ENCODE measurements at regions not wholly inside any gene's neighbourhood (a gene's known extent, or its start where the extent isn't known, plus 50 kb on each side); places are given as distances from the start of the nearest gene placed in this dataset.

GRCh38 chr10:131649617-131650016 lies 251.2 kb upstream of the PPP2R2D start:
- peaks cover 19% of the 10 kb centered on the region for H3K27me3 ChIP-seq (ENCODE audit: control insufficient read depth, insufficient read depth, low read length)
- WGBS (ENCODE audit: insufficient coverage, low lambda C conversion rate): 100% methylated on average over 2 of the region's 6 CpGs
- H3K4me3 ChIP-seq (ENCODE audit: low read length): no peak overlapping the region
- DNase-seq: no peak
- H3K36me3 ChIP-seq (ENCODE audit: control insufficient read depth, insufficient read depth, low read length): no peaks in the 10 kb centered on the region
- H3K27ac ChIP-seq (ENCODE audit: low read length): no peak overlapping the region
- H3K9me3 ChIP-seq (ENCODE audit: control insufficient read depth, low read depth, low read length): no peaks in the 10 kb centered on the region
- H3K4me1 ChIP-seq (ENCODE audit: control insufficient read depth, insufficient read depth, low read length): no peaks in the 10 kb centered on the region

DNA sequence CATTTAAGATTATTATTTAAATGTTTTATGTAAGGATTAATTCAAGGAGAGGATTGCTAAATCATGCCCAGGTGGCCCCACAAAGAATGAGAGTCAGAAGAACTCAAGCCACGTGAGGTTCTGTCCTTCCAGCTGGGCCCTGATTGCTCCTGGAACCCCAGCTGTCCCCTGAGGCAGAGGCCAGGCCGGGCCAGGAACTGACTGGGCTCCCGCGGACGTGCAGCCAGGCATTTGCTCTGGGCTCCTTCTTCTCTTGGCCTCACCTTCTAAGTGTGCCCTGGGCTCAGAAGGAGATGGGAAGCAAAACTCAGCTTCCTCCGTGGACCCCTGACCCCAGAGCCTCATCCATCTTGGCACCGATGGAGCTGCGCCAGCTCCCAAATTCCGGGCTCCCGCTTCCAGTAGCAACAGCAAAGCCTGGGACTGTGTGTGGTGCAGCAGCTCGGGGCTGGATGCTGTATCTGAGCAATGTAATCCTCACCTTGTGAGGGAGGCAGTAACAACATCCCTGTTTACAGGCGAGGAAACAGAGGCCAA lies 250.6 kb upstream of the PPP2R2D start:
- Histone ChIP-seq H3K9me3 (ENCODE audit: control insufficient read depth, low read depth, low read length) (no peaks in the 10 kb centered on the region), H3K27me3 (ENCODE audit: control insufficient read depth, insufficient read depth, low read length) (peaks cover 19% of the 10 kb centered on the region), H3K4me3 (ENCODE audit: low read length) (no peak overlapping the region), H3K36me3 (ENCODE audit: control insufficient read depth, insufficient read depth, low read length) (no peaks in the 10 kb centered on the region), H3K27ac (ENCODE audit: low read length) (no peak overlapping the region), H3K4me1 (ENCODE audit: control insufficient read depth, insufficient read depth, low read length) (no peaks in the 10 kb centered on the region)
- WGBS (ENCODE audit: insufficient coverage, low lambda C conversion rate): no CpG with 5 or more reads among the region's 12 CpGs
- DNase-seq: no peak

- no CpG with 5 or more reads among the region's 23 CpGs for WGBS (ENCODE audit: insufficient coverage, low lambda C conversion rate)
- no peak for DNase-seq
- no peaks in the 10 kb centered on the region for H3K4me1 ChIP-seq (ENCODE audit: control insufficient read depth, insufficient read depth, low read length)
- no peak overlapping the region for H3K27ac ChIP-seq (ENCODE audit: low read length)
- H3K36me3 ChIP-seq (ENCODE audit: control insufficient read depth, insufficient read depth, low read length): no peaks in the 10 kb centered on the region
- H3K4me3 ChIP-seq (ENCODE audit: low read length): no peak overlapping the region
- H3K9me3 ChIP-seq (ENCODE audit: control insufficient read depth, low read depth, low read length): no peaks in the 10 kb centered on the region
- peaks cover 19% of the 10 kb centered on the region for H3K27me3 ChIP-seq (ENCODE audit: control insufficient read depth, insufficient read depth, low read length)
These were observed 249.8 kb upstream of the PPP2R2D start for GRCh38 chr10:131650771-131651673.

DNA sequence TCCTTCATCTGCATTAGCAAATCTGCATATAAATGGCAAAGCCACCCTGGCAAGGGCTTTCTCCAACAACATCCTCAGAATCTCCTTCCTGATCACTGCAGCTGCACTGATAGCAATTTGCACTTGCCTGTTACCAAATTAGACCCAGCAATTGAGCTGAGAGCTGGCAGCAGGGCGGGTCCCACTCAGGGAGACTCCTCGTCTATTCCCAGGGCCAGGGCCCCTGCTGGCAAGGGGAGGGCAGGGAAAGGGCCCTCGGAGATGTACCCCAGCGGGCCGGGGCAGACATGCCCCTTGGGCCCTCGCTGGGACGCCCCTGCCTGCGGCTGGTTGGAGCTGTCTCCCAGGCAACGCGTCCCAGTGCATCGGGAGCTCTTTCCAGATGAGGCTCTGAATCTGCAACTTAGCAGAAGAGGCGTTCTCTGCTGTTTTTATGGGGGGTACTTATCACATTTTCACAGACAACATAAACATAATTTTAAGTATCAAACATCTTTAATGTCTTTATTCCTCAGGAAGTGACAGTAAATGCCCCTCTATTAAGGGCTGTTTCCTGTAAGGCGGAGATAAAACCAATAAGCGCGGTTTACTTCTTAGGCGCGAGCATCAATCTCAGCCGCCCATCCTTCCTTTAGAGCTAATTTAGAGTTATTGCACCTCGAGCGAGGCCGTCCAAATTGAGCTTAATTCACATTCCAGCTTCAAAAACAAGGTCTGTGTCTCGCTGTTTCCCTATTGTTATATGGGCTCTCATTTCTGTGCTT lies 249.0 kb upstream of the PPP2R2D start:
- no peak for DNase-seq
- no peak overlapping the region for H3K4me3 ChIP-seq (ENCODE audit: low read length)

DNA sequence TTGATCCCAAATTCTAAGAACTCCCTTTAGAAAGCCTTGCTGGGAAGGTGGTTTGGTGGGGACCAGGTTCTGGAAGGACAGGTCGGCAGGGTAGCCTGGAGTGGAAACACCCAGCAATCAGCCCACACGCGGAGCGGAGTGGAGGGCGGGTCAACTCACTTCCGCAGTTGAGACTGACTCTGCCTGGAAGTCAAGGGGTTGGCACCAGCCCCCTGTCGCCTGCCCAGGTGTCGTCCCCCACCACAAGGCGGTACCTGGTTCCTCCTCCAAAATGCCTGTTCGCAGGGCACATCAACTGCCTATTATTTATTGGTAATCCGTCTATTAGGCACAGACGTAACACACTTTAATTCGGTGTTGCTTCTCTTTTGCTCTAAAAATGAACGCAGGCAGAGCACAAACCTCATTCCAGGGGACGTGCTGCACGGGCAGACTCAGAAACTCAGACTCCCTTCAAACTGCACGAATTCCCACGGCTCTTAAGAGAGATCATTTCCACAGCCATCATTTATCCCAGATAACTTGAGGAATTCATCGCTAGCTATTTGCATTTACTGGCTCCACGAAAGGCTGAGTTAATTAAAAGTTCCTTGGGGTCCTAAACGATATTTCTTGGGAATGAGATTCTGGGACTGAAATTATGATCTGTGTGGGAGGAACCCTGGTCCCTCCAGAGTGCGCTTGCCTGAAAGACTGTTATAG lies 248.2 kb upstream of the PPP2R2D start:
- Histone ChIP-seq H3K9me3 (ENCODE audit: control insufficient read depth, low read depth, low read length) (no peaks in the 10 kb centered on the region), H3K36me3 (ENCODE audit: control insufficient read depth, insufficient read depth, low read length) (no peaks in the 10 kb centered on the region), H3K27me3 (ENCODE audit: control insufficient read depth, insufficient read depth, low read length) (peaks cover 19% of the 10 kb centered on the region), H3K4me1 (ENCODE audit: control insufficient read depth, insufficient read depth, low read length) (no peaks in the 10 kb centered on the region), H3K27ac (ENCODE audit: low read length) (no peak overlapping the region), H3K4me3 (ENCODE audit: low read length) (no peak overlapping the region)
- 78% methylated on average over 8 of the region's 22 CpGs for WGBS (ENCODE audit: insufficient coverage, low lambda C conversion rate)
- DNase-seq: no peak

More for the DNA sequence above, 249.0 kb upstream of the PPP2R2D start:
- Histone ChIP-seq H3K27me3 (ENCODE audit: control insufficient read depth, insufficient read depth, low read length) (peaks cover 19% of the 10 kb centered on the region), H3K36me3 (ENCODE audit: control insufficient read depth, insufficient read depth, low read length) (no peaks in the 10 kb centered on the region), H3K9me3 (ENCODE audit: control insufficient read depth, low read depth, low read length) (no peaks in the 10 kb centered on the region), H3K4me1 (ENCODE audit: control insufficient read depth, insufficient read depth, low read length) (no peaks in the 10 kb centered on the region), H3K27ac (ENCODE audit: low read length) (no peak overlapping the region)
- WGBS (ENCODE audit: insufficient coverage, low lambda C conversion rate): 60% methylated on average over 1 of the region's 22 CpGs

DNA sequence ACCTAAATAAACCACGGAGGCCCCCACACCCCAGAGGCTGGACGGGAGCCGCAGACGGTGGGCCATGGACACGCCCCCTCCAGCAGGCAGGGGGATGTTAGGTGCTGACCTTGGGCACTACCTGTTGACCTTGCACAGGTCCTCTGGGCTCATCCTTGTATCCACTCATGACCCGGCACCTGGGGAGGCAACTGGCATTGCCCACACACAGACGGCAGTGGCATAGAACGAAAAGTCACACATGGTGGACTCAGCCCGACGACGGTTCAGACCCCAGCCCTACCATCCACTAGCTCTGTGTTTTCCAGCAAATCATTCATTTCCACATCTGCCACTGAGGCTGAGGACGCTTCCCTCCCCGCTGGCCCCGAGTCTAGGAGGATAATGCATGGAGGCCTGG lies 247.7 kb upstream of the PPP2R2D start:
- Histone ChIP-seq H3K9me3 (ENCODE audit: control insufficient read depth, low read depth, low read length) (no peaks in the 10 kb centered on the region), H3K4me1 (ENCODE audit: control insufficient read depth, insufficient read depth, low read length) (no peaks in the 10 kb centered on the region), H3K36me3 (ENCODE audit: control insufficient read depth, insufficient read depth, low read length) (no peaks in the 10 kb centered on the region), H3K27me3 (ENCODE audit: control insufficient read depth, insufficient read depth, low read length) (peaks cover 19% of the 10 kb centered on the region), H3K27ac (ENCODE audit: low read length) (no peak overlapping the region), H3K4me3 (ENCODE audit: low read length) (no peak overlapping the region)
- no CpG with 5 or more reads among the region's 14 CpGs for WGBS (ENCODE audit: insufficient coverage, low lambda C conversion rate)
- DNase-seq: no peak

DNA sequence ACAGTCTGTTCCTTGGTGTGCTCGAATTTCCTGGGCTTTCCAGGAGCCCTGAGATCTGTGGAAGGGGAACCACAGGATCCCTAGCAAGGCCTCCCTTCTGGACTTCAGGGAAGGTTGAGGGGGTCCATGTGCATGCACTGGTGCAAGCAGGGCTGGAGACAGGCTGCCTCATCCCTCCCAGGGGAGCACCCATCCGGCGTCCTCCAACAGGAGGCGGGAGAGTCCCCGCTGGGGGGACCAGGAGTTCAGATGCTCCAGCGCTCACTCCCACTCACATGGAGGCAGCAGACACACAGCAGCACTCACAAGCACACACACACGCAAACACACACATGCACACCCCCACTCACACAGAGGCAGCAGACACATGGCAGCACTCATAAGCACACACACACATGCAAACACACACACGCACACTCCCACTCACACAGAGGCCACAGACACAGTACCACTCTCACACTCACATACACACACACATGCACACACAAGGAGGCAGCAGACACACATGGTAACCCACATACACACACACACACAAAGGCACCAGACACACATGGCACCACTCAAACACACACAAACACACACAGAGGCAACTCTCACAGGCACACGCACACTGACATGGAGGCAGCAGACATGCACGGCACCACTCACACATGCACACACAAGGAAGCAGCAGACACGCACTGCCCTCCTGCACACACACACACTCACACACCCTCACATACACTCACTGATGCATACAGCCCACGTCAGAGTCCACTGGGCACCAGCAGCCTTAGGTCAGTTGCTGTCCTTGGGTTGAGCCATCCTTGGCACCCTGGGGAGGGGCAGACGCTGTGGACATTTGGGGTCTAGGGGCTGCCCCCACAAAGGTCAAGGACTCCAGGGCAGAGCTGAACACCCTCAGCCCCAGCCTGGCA lies 247.0 kb upstream of the PPP2R2D start:
- no peaks in the 10 kb centered on the region for H3K9me3 ChIP-seq (ENCODE audit: control insufficient read depth, low read depth, low read length)
- peaks cover 19% of the 10 kb centered on the region for H3K27me3 ChIP-seq (ENCODE audit: control insufficient read depth, insufficient read depth, low read length)
- WGBS (ENCODE audit: insufficient coverage, low lambda C conversion rate): no CpG with 5 or more reads among the region's 13 CpGs
- no peaks in the 10 kb centered on the region for H3K4me1 ChIP-seq (ENCODE audit: control insufficient read depth, insufficient read depth, low read length)
- no peak overlapping the region for H3K27ac ChIP-seq (ENCODE audit: low read length)
- H3K36me3 ChIP-seq (ENCODE audit: control insufficient read depth, insufficient read depth, low read length): no peaks in the 10 kb centered on the region
- H3K4me3 ChIP-seq (ENCODE audit: low read length): no peak overlapping the region
- DNase-seq: no peak

DNA sequence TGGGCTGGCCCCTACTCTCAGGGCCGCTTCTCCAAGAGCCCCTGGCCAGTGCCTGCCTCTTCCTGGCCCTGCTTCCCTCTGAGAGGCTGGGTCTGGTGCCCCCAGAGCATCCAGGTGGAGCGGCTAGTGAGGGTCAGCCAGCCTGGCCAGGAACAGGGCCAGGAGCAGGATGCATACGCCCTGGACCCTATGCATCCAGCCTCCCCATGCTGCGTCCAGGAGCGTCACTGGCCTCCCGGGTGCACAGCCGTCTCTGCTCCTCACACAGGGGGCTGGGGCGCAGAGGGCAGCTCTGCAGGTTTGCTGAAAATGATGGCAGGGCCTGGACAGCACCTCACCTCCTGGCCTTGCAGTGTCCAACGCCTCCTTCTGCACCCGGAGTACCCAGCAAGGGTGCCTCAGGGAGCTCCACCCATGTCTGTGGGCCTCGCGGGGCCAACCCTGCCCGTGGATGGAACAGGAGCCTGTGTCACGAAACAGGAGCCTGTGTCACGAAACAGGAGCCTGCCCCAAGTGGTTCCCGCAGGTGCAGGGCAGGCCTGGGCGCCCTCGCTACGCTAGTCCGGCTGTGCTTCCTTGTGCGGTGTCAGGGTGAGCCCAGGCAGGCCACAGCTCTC lies 246.2 kb upstream of the PPP2R2D start:
- DNase-seq: no peak
- peaks cover 19% of the 10 kb centered on the region for H3K27me3 ChIP-seq (ENCODE audit: control insufficient read depth, insufficient read depth, low read length)
- WGBS (ENCODE audit: insufficient coverage, low lambda C conversion rate): no CpG with 5 or more reads among the region's 21 CpGs
- H3K4me3 ChIP-seq (ENCODE audit: low read length): no peak overlapping the region
- H3K27ac ChIP-seq (ENCODE audit: low read length): no peak overlapping the region
- H3K4me1 ChIP-seq (ENCODE audit: control insufficient read depth, insufficient read depth, low read length): no peaks in the 10 kb centered on the region
- no peaks in the 10 kb centered on the region for H3K9me3 ChIP-seq (ENCODE audit: control insufficient read depth, low read depth, low read length)
- no peaks in the 10 kb centered on the region for H3K36me3 ChIP-seq (ENCODE audit: control insufficient read depth, insufficient read depth, low read length)

GRCh38 chr10:131655101-131655849 lies 245.5 kb upstream of the PPP2R2D start:
- no peak for DNase-seq
- WGBS (ENCODE audit: insufficient coverage, low lambda C conversion rate): 65% methylated on average over 2 of the region's 16 CpGs

More at GRCh38 chr10:131655101-131655849, 245.5 kb upstream of the PPP2R2D start:
- Histone ChIP-seq H3K36me3 (ENCODE audit: control insufficient read depth, insufficient read depth, low read length) (no peaks in the 10 kb centered on the region), H3K9me3 (ENCODE audit: control insufficient read depth, low read depth, low read length) (no peaks in the 10 kb centered on the region), H3K27me3 (ENCODE audit: control insufficient read depth, insufficient read depth, low read length) (peaks cover 19% of the 10 kb centered on the region), H3K27ac (ENCODE audit: low read length) (no peak overlapping the region), H3K4me3 (ENCODE audit: low read length) (no peak overlapping the region), H3K4me1 (ENCODE audit: control insufficient read depth, insufficient read depth, low read length) (no peaks in the 10 kb centered on the region)

Data from large intestine (tissue), 3 donors.